ENCODE measurements at regions not wholly inside any gene's neighbourhood (a gene's known extent, or its start where the extent isn't known, plus 50 kb on each side); places are given as distances from the start of the nearest gene placed in this dataset.

DNA sequence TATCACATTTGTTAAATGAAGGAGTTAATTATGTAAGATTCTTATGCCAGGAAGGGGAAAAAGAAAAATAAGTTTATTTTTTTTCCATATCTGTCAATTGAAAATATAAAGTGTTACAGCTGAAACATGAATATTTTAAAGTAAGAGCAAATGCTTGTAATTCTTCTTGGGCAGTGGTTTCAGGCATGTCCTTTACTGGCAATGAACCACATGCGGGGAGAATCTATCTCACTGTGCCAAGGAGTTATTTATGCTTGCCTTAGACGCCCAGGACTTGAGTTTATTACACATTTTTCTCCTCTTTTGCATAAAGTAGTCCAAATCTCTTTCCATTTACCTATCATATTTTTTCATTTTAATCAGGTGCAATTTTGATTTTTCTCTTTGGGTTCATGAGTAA is 207.8 kb upstream of the NRIP1 start:
- 86 to 93% methylated on average over 2 of the region's 2 CpGs for WGBS, 2 experiments
- no peak overlapping the region for H3K27ac ChIP-seq (ENCODE audit: insufficient read depth, low read depth, low read length, poor library complexity, severe bottlenecking)
- H3K4me1 ChIP-seq (ENCODE audit: control insufficient read depth, insufficient read depth, low read length): no peaks in the 10 kb centered on the region
- no peak overlapping the region for H3K4me3 ChIP-seq (ENCODE audit: insufficient read depth, low read depth, low read length)
- H3K36me3 ChIP-seq (ENCODE audit: control insufficient read depth, insufficient read depth, low read length): no peaks in the 10 kb centered on the region
- H3K27me3 ChIP-seq (ENCODE audit: control insufficient read depth, insufficient read depth, low read length, poor library complexity, severe bottlenecking): no peaks in the 10 kb centered on the region
- H3K9me3 ChIP-seq (ENCODE audit: control insufficient read depth, low read length): no peaks in the 10 kb centered on the region

DNA sequence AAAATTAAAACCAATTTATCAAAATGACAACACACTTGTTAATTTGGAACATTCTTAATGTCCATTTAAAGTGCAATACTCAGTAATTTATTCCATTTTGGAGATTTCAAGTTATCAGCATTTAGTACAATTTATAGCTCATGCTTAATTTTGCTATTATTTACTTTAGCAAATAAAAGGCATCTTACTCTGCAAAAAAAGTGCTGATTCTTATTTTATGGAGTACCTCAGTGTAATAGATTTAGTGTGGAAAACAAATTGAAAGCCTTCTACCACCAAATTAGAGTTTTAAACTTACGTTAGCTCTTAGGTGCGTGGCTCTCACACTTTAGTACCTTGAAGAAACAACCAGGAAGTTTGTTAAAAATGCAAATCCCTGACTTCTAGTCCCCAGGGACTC is 208.4 kb upstream of the NRIP1 start:
- no peaks in the 10 kb centered on the region for H3K27me3 ChIP-seq (ENCODE audit: control insufficient read depth, insufficient read depth, low read length, poor library complexity, severe bottlenecking)
- 98% methylated on average over 2 of the region's 2 CpGs; no CpG with 5 or more reads in 1 of the 2 experiments for WGBS, 2 experiments
- no peaks in the 10 kb centered on the region for H3K36me3 ChIP-seq (ENCODE audit: control insufficient read depth, insufficient read depth, low read length)
- H3K27ac ChIP-seq (ENCODE audit: insufficient read depth, low read depth, low read length, poor library complexity, severe bottlenecking): no peak overlapping the region
- no peaks in the 10 kb centered on the region for H3K9me3 ChIP-seq (ENCODE audit: control insufficient read depth, low read length)
- H3K4me3 ChIP-seq (ENCODE audit: insufficient read depth, low read depth, low read length): no peak overlapping the region
- no peaks in the 10 kb centered on the region for H3K4me1 ChIP-seq (ENCODE audit: control insufficient read depth, insufficient read depth, low read length)

DNA sequence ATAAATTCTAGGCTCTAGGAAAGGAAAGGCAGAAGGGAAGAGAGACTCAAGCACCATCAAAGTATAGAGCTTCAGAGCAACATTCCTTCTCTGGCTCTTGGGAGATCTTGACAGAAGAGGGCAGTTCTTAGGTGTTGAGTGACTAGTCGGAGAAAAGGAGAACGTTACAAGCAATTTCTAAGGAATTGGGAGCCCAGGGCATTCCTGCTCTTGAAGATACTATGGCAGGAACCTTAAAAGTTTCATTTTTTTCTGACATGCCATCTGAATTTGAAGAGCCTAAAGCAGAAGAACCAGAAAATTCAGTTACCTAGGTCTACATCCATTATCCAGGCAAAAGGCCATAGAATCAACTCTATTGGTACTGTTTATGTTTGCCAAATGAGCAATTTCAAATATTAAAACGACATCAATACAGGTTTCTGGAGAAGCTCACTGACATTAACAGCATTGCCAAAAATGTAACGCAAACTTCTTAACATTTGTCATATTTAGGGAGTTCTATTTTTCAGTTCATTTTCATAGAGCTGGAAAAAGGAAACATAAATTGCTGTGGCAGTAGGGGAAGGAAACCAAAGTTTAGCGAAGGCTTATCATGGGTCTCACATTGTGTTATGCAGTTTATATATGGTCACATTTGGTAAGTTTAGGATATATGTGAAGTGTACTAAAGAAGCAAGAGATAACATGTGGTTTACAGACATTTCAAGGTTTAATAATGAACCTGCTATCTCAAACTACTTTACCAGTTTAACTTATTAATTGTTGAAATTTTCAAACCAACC is 210.1 kb upstream of the NRIP1 start:
- H3K27ac ChIP-seq (ENCODE audit: insufficient read depth, low read depth, low read length, poor library complexity, severe bottlenecking): no peak overlapping the region
- no peaks in the 10 kb centered on the region for H3K27me3 ChIP-seq (ENCODE audit: control insufficient read depth, insufficient read depth, low read length, poor library complexity, severe bottlenecking)
- no peaks in the 10 kb centered on the region for H3K9me3 ChIP-seq (ENCODE audit: control insufficient read depth, low read length)
- WGBS, 2 experiments: 88 to 92% methylated on average over 5 of the region's 5 CpGs
- no peaks in the 10 kb centered on the region for H3K36me3 ChIP-seq (ENCODE audit: control insufficient read depth, insufficient read depth, low read length)
- no peak overlapping the region for H3K4me3 ChIP-seq (ENCODE audit: insufficient read depth, low read depth, low read length)
- H3K4me1 ChIP-seq (ENCODE audit: control insufficient read depth, insufficient read depth, low read length): no peaks in the 10 kb centered on the region

DNA sequence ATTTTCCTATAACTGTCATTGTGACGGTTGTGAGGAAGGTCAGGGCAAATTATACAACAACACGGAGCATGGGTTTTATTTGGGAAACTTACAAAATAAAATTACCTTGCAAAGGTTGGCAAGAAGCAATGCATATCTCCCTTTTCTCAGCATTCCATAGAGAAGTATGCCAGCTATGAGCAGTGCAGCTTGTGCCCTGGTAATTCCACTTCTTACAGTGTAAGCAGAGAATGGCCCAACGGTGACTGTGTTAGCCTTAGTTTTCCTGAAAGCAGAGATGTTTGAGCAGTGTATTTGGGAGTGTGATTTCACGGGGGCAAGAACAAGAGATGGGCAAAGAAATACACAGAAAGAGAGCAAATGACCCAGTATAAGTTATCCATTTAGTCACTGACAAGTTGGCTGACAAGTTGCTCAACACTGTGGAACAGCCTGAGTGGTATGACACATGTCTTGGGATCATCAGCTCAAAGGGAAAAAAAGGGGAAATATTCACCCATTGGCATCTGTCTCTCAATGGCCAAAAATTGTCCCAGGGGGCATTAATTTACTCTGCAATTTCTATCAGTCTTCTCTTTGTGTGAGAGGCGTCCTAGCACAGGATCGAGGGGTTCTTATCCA is 210.9 kb upstream of the NRIP1 start:
- Histone ChIP-seq H3K9me3 (ENCODE audit: control insufficient read depth, low read length) (no peaks in the 10 kb centered on the region), H3K27ac (ENCODE audit: insufficient read depth, low read depth, low read length, poor library complexity, severe bottlenecking) (no peak overlapping the region), H3K4me3 (ENCODE audit: insufficient read depth, low read depth, low read length) (no peak overlapping the region), H3K27me3 (ENCODE audit: control insufficient read depth, insufficient read depth, low read length, poor library complexity, severe bottlenecking) (no peaks in the 10 kb centered on the region), H3K36me3 (ENCODE audit: control insufficient read depth, insufficient read depth, low read length) (no peaks in the 10 kb centered on the region), H3K4me1 (ENCODE audit: control insufficient read depth, insufficient read depth, low read length) (no peaks in the 10 kb centered on the region)
- WGBS, 2 experiments: 94 to 95% methylated on average over 6 of the region's 6 CpGs

DNA sequence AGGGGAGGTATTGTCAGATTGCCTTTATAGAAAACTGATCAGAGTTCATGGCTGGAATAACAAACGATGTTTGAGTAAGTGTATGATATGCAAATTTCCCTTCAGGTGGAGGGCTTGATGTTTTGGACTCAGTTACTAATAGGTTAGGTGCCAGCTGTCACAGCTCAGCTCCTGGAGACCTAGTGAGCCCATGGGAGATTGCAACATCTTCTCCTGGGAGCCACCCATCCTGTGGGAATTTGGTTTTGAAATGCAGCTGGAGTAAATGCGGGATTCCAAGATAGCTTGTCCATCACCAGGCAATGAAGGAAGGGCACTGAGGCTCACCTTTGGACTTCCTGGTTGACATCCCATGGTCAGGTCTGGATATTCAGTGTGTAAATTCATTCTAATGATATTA is 211.4 kb upstream of the NRIP1 start:
- no peak overlapping the region for H3K27ac ChIP-seq (ENCODE audit: insufficient read depth, low read depth, low read length, poor library complexity, severe bottlenecking)
- no peaks in the 10 kb centered on the region for H3K27me3 ChIP-seq (ENCODE audit: control insufficient read depth, insufficient read depth, low read length, poor library complexity, severe bottlenecking)
- 95 to 96% methylated on average over 2 of the region's 2 CpGs for WGBS, 2 experiments
- H3K36me3 ChIP-seq (ENCODE audit: control insufficient read depth, insufficient read depth, low read length): no peaks in the 10 kb centered on the region
- H3K4me1 ChIP-seq (ENCODE audit: control insufficient read depth, insufficient read depth, low read length): no peaks in the 10 kb centered on the region
- H3K9me3 ChIP-seq (ENCODE audit: control insufficient read depth, low read length): no peaks in the 10 kb centered on the region
- no peak overlapping the region for H3K4me3 ChIP-seq (ENCODE audit: insufficient read depth, low read depth, low read length)

DNA sequence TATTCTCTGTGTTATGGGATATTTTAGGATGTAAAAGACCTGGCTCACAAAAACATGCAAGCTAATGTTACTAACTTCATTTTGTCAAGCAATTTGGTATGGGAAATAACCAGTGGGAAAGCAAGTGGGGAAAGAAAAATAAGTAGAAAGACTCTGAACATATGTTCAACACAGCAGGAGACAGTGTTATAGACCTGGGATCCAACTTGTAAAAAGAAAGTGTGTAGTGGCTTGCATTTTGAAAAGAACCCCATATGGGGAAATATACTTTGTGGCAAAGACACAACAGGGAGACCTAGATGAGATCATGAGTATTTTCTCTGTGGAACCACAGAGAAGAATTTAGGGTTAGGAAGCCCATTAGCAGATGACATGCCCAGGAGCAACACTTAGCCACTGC is 212.7 kb upstream of the NRIP1 start:
- Histone ChIP-seq H3K9me3 (ENCODE audit: control insufficient read depth, low read length) (no peaks in the 10 kb centered on the region), H3K27ac (ENCODE audit: insufficient read depth, low read depth, low read length, poor library complexity, severe bottlenecking) (no peak overlapping the region), H3K27me3 (ENCODE audit: control insufficient read depth, insufficient read depth, low read length, poor library complexity, severe bottlenecking) (no peaks in the 10 kb centered on the region), H3K36me3 (ENCODE audit: control insufficient read depth, insufficient read depth, low read length) (no peaks in the 10 kb centered on the region), H3K4me3 (ENCODE audit: insufficient read depth, low read depth, low read length) (no peak overlapping the region), H3K4me1 (ENCODE audit: control insufficient read depth, insufficient read depth, low read length) (no peaks in the 10 kb centered on the region)

DNA sequence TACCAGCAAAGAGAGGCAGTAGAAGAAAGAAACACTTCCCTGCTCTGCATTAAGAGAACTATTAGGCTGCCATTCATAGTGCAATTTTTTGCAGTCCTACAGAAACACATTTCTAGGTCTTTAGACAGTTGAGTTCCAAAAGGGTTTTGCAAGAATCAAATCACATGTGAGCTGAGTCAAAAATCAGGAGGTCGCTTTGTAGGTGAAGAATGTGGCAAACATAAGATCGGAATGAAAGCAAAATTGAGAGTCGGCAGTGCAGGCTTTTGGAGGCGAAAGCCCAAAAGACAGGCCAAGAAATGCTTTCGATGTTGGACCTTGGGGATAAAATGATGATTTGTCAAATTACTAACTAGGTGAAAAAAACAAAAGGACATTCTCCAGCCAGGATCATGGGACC is 213.5 kb upstream of the NRIP1 start:
- Histone ChIP-seq H3K36me3 (ENCODE audit: control insufficient read depth, insufficient read depth, low read length) (no peaks in the 10 kb centered on the region), H3K27me3 (ENCODE audit: control insufficient read depth, insufficient read depth, low read length, poor library complexity, severe bottlenecking) (no peaks in the 10 kb centered on the region), H3K4me3 (ENCODE audit: insufficient read depth, low read depth, low read length) (no peak overlapping the region), H3K27ac (ENCODE audit: insufficient read depth, low read depth, low read length, poor library complexity, severe bottlenecking) (no peak overlapping the region), H3K9me3 (ENCODE audit: control insufficient read depth, low read length) (no peaks in the 10 kb centered on the region), H3K4me1 (ENCODE audit: control insufficient read depth, insufficient read depth, low read length) (no peaks in the 10 kb centered on the region)
- WGBS, 2 experiments: 96% methylated on average over 5 of the region's 5 CpGs

DNA sequence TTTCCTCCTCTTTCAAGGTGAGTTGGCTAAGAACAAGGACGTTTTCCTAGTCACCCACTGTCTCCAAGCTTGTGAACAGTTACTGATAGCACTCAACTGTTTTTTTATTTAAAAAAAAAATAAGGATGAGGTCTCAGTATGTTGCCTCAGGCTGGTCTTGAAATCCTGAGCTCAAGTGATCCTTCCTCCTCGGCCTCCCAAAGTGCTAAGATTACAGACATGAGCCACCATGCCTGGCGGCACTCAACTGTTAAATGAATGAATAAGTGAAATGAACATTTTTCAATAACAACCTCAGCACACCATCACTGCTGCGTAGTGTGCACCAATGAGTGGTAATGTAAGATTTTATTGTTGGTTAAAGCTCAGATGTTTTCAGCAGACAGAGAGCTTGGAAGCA is 214.1 kb upstream of the NRIP1 start:
- Histone ChIP-seq H3K27ac (ENCODE audit: insufficient read depth, low read depth, low read length, poor library complexity, severe bottlenecking) (no peak overlapping the region), H3K36me3 (ENCODE audit: control insufficient read depth, insufficient read depth, low read length) (no peaks in the 10 kb centered on the region), H3K4me1 (ENCODE audit: control insufficient read depth, insufficient read depth, low read length) (no peaks in the 10 kb centered on the region), H3K9me3 (ENCODE audit: control insufficient read depth, low read length) (no peaks in the 10 kb centered on the region), H3K27me3 (ENCODE audit: control insufficient read depth, insufficient read depth, low read length, poor library complexity, severe bottlenecking) (no peaks in the 10 kb centered on the region), H3K4me3 (ENCODE audit: insufficient read depth, low read depth, low read length) (no peak overlapping the region)
- 96 to 100% methylated on average over 1 to 4 of the region's 4 CpGs for WGBS, 2 experiments

DNA sequence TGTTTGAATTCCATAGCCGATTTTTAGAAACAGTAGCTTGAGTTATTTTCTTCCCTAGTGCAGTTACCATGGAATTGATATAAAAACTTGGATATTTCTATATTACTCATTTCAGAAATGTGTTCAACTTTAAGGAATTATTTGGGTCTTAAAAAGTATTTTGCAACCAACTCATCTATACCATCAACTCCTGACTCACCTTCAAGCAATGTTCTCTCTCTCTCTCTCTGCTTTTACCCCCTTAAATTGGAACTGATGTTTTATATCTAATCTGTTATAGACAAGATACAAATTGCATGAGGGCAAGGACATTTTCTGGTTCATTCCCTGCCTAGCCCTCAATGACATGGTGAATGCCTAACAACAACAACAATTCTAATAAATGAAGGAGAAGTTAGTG is 214.7 kb upstream of the NRIP1 start:
- 94 to 100% methylated on average over 1 of the region's 1 CpG for WGBS, 2 experiments
- H3K4me3 ChIP-seq (ENCODE audit: insufficient read depth, low read depth, low read length): no peak overlapping the region
- H3K27me3 ChIP-seq (ENCODE audit: control insufficient read depth, insufficient read depth, low read length, poor library complexity, severe bottlenecking): no peaks in the 10 kb centered on the region
- no peak overlapping the region for H3K27ac ChIP-seq (ENCODE audit: insufficient read depth, low read depth, low read length, poor library complexity, severe bottlenecking)
- H3K4me1 ChIP-seq (ENCODE audit: control insufficient read depth, insufficient read depth, low read length): no peaks in the 10 kb centered on the region
- no peaks in the 10 kb centered on the region for H3K36me3 ChIP-seq (ENCODE audit: control insufficient read depth, insufficient read depth, low read length)
- no peaks in the 10 kb centered on the region for H3K9me3 ChIP-seq (ENCODE audit: control insufficient read depth, low read length)

DNA sequence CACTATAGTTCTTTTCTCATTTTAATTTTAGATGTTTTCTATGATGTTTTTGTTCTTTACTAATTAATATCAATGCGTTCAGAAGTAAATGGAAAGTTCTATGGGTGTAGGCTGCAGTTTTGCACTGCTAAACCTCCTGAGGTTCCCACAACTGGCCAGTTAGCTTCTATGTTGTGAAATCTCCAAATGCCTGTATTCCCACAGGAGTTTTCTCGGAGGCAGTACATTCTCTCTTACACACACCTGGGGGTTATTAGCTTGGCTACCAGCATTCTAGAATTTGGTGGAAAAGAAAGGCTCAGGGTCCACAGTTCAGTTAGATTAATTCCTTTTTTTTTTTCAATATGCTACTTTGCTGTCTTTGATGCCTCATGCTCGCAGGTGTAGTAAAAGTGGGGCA is 216.9 kb upstream of the NRIP1 start:
- H3K4me1 ChIP-seq (ENCODE audit: control insufficient read depth, insufficient read depth, low read length): no peaks in the 10 kb centered on the region
- no peak overlapping the region for H3K27ac ChIP-seq (ENCODE audit: insufficient read depth, low read depth, low read length, poor library complexity, severe bottlenecking)
- H3K4me3 ChIP-seq (ENCODE audit: insufficient read depth, low read depth, low read length): no peak overlapping the region
- H3K27me3 ChIP-seq (ENCODE audit: control insufficient read depth, insufficient read depth, low read length, poor library complexity, severe bottlenecking): no peaks in the 10 kb centered on the region
- 96 to 98% methylated on average over 2 to 3 of the region's 3 CpGs for WGBS, 2 experiments
- H3K36me3 ChIP-seq (ENCODE audit: control insufficient read depth, insufficient read depth, low read length): no peaks in the 10 kb centered on the region
- no peaks in the 10 kb centered on the region for H3K9me3 ChIP-seq (ENCODE audit: control insufficient read depth, low read length)
